ENCODE measurements at regions not wholly inside any gene's neighbourhood (a gene's known extent, or its start where the extent isn't known, plus 50 kb on each side); places are given as distances from the start of the nearest gene placed in this dataset. TPM values are rescaled to one million over a fixed set of nuclear protein-coding genes. Genes with fewer than 3 reads are reported as not detected.

DNA sequence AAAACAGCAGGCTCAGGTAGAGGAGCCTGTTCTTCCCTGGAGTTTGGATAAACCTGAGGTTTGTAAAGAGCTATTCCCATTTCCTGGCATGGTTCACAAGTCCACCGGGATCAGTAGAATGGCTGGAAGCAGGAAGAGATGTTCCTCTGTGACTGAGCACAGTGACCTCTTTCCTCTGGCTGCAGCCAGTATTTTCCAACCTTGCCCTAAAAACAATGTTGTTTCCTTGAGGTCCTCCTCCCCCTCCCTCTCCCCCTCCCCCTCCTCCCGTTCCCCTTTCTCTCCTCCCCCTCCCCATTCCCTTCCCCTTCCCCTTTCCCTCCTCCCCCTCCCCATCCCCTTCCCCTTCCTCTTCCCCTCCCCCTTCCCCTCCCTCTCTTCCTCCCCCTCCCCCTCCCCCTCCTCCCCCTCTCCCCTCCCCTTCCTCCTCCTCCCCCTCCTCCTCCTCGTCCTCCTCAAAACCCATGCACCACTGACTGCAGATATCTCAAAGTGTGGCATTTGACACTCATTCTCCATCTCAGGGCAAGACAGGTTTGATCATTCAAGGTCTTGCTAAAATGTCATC lies 58.9 kb upstream of the MON1B start:
- CTCF ChIA-PET: no interaction called here
- intact Hi-C loops (cut with micrococcal nuclease): no loop called here
- H3K36me3 Mint-ChIP-seq: no peaks in the 10 kb centered on the region
- H3K9me3 Mint-ChIP-seq: peaks cover 0 to 10% (median 2%) of the 10 kb centered on the region in 11 donors
- no peaks in the 10 kb centered on the region for H3K36me3 ChIP-seq (ENCODE audit: control insufficient read depth in 2 of 3, insufficient read depth in 3 of 3, low read length in 3 of 3)
- ATAC-seq: no peak
- no peak overlapping the region for H3K4me3 ChIP-seq (ENCODE audit: low read length)
- H3K27ac Mint-ChIP-seq: no peak overlapping the region
- no peaks in the 10 kb centered on the region for H3K9me3 ChIP-seq (ENCODE audit: control insufficient read depth in 2 of 3, low read length in 3 of 3)
- POLR2A ChIA-PET: no interaction called here
- no peak for DNase-seq
- peaks cover 0 to 24% (median 12%) of the 10 kb centered on the region in 5 donors for H3K27me3 Mint-ChIP-seq
- no peak overlapping the region for H3K4me3 Mint-ChIP-seq
- H3K27me3 ChIP-seq (ENCODE audit: control insufficient read depth in 2 of 2, insufficient read depth in 2 of 2, low read length in 2 of 2): no peaks in the 10 kb centered on the region
- H3K4me1 ChIP-seq (ENCODE audit: control insufficient read depth in 2 of 2, insufficient read depth in 2 of 2, low read length in 2 of 2): no peaks in the 10 kb centered on the region
- H3K27ac ChIP-seq (ENCODE audit: low read depth, low read length): no peak overlapping the region
- H3K4me1 Mint-ChIP-seq: no peaks in the 10 kb centered on the region

DNA sequence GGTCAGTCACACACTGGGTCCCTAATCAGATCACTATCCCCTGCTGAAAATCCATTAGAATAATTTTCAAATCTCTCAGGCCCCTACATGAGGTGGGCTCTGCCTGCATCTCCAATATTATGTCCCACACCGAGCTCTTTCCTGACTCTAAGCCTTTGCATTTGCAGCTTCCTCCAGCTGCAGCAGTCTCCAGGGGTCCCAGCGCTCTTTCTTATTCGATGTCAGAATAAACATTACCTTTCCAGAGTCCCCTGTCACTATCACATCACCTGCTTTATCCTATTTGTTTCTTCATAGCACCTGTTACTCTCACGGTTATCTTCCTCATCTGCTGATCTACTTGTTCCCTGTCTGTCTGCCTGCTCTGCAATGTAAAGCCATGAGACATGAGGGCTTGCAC lies 57.3 kb upstream of the MON1B start:
- ATAC-seq (no peak), DNase-seq (no peak)
- Mint-ChIP-seq H3K4me1 (no peaks in the 10 kb centered on the region), H3K9me3 (peaks cover 0 to 1% (median 0%) of the 10 kb centered on the region in 11 donors), H3K27ac (no peak overlapping the region), H3K27me3 (peaks cover 0 to 25% (median 13%) of the 10 kb centered on the region in 5 donors), H3K4me3 (no peak overlapping the region), H3K36me3 (no peaks in the 10 kb centered on the region)
- ChIA-PET POLR2A (no interaction called here), CTCF (no interaction called here)
- no peaks in the 10 kb centered on the region for H3K9me3 ChIP-seq (ENCODE audit: control insufficient read depth in 2 of 3, low read length in 3 of 3)
- no peaks in the 10 kb centered on the region for H3K36me3 ChIP-seq (ENCODE audit: control insufficient read depth in 2 of 3, insufficient read depth in 3 of 3, low read length in 3 of 3)
- intact Hi-C loops (cut with micrococcal nuclease): no loop called here
- no peaks in the 10 kb centered on the region for H3K27me3 ChIP-seq (ENCODE audit: control insufficient read depth in 2 of 2, insufficient read depth in 2 of 2, low read length in 2 of 2)
- H3K27ac ChIP-seq (ENCODE audit: low read depth, low read length): no peak overlapping the region
- H3K4me3 ChIP-seq (ENCODE audit: low read length): no peak overlapping the region
- no peaks in the 10 kb centered on the region for H3K4me1 ChIP-seq (ENCODE audit: control insufficient read depth in 2 of 2, insufficient read depth in 2 of 2, low read length in 2 of 2)

DNA sequence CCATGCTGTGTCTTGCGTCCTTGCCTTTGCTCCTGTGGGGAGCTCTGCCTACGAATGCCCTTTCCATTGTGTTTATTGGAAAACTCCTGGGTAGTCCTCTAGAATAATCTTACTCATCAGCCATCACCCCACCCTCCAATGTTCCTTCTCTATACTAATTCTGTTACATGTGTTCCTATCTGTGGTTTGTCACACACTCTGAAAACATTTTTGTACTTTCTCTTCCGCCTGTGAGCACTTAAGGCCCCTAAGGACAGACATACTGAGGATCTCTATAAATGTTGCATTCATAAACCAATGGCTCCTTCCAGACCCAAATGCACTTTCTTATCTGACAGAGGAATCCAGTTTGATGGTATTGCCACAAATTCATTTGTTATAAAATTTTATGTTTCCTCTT lies 53.9 kb upstream of the MON1B start:
- Mint-ChIP-seq H3K9me3 (peaks cover 0 to 1% (median 0%) of the 10 kb centered on the region in 11 donors), H3K4me1 (no peaks in the 10 kb centered on the region), H3K27ac (no peak overlapping the region), H3K27me3 (peaks cover 0 to 37% (median 21%) of the 10 kb centered on the region in 5 donors), H3K4me3 (no peak overlapping the region), H3K36me3 (no peaks in the 10 kb centered on the region)
- ATAC-seq (no peak), DNase-seq (no peak)
- intact Hi-C loops (cut with micrococcal nuclease): no loop called here
- Histone ChIP-seq H3K4me1 (ENCODE audit: control insufficient read depth in 2 of 2, insufficient read depth in 2 of 2, low read length in 2 of 2) (no peaks in the 10 kb centered on the region), H3K27me3 (ENCODE audit: control insufficient read depth in 2 of 2, insufficient read depth in 2 of 2, low read length in 2 of 2) (no peaks in the 10 kb centered on the region), H3K27ac (ENCODE audit: low read depth, low read length) (no peak overlapping the region), H3K9me3 (ENCODE audit: control insufficient read depth in 2 of 3, low read length in 3 of 3) (no peaks in the 10 kb centered on the region), H3K36me3 (ENCODE audit: control insufficient read depth in 2 of 3, insufficient read depth in 3 of 3, low read length in 3 of 3) (no peaks in the 10 kb centered on the region), H3K4me3 (ENCODE audit: low read length) (no peak overlapping the region)
- POLR2A ChIA-PET: no interaction called here
- CTCF ChIA-PET: interaction anchor here (0.8 kb wide), 1 partner anchor 473 kb away, joined by 3 read pairs; no protein-coding TSS in a partner anchor

Small RNA genes lying in the stretch of these regions (microRNA-seq; reads per million reads assigned to microRNA genes)
- not detected for gene MIR4719 (ENCODE audit: borderline microRNAs expressed)
